Tibial nerve (tissue), 4 donors: ENCODE measurements at regions not wholly inside any gene's neighbourhood (a gene's known extent, or its start where the extent isn't known, plus 50 kb on each side); places are given as distances from the start of the nearest gene placed in this dataset.

Experiments
- EP300 ChIP-seq, 2 donors: sonication (generic); formaldehyde crosslinking; IDR thresholded peaks; one replicate each; pipeline ENCODE4 v1.6.1; 2017; ENCODE audit warnings: antibody characterized with exemption in 2 of 2, mild to moderate bottlenecking in 1 of 2
- TF ChIP-seq, protein P1 (sequence below), 5 experiments: fragments of 200-600 bp in 3 of 5; fragments of 450-650 bp in 2 of 5; sonication (generic) in 3 of 5; IDR thresholded peaks; one replicate each; pipeline ENCODE4 v1.5.1; 2016 to 2019; ENCODE audit warnings: antibody characterized with exemption in 5 of 5, mild to moderate bottlenecking in 3 of 5, moderate library complexity in 2 of 5

DNA sequence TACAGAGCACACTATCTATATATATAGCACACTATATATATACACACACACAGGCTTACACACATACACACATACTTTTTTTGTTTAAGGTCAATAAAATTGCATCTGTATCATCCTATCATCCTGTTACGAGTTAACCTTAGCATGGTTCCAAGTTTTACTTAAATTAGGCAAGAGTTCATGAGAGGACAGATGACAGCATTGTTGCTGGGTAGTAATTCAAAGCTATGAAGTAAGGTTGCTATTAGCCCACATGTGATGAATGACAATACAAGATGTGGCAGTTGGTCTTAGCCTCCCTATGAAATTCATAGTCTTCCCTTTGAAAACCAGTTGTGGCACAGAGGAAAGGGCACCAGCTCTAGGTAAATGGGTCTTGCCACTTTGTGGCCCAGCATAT, 438.1 kb downstream of the ACTL7B start:
- TF ChIP-seq, protein P1, sequence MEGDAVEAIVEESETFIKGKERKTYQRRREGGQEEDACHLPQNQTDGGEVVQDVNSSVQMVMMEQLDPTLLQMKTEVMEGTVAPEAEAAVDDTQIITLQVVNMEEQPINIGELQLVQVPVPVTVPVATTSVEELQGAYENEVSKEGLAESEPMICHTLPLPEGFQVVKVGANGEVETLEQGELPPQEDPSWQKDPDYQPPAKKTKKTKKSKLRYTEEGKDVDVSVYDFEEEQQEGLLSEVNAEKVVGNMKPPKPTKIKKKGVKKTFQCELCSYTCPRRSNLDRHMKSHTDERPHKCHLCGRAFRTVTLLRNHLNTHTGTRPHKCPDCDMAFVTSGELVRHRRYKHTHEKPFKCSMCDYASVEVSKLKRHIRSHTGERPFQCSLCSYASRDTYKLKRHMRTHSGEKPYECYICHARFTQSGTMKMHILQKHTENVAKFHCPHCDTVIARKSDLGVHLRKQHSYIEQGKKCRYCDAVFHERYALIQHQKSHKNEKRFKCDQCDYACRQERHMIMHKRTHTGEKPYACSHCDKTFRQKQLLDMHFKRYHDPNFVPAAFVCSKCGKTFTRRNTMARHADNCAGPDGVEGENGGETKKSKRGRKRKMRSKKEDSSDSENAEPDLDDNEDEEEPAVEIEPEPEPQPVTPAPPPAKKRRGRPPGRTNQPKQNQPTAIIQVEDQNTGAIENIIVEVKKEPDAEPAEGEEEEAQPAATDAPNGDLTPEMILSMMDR (IDR thresholded peaks at IDR 0.05), result no peak
- no peak for TF ChIP-seq EP300 (IDR thresholded peaks at IDR 0.05)
